COLO829 (cell line): ENCODE measurements at regions not wholly inside any gene's neighbourhood (a gene's known extent, or its start where the extent isn't known, plus 50 kb on each side); places are given as distances from the start of the nearest gene placed in this dataset.
A peak's percentile ranks its signal among the peaks of the same experiment; 100 is the strongest.

Source experiments
- DNase-seq: peaks from one replicate; pipeline ENCODE4 v3.0.0; 2012; ENCODE audit warnings: low spot score

- DNase-seq = no peak
Observed at GRCh38 chr13:78780708-78781107, 121.8 kb upstream of the OBI1 start.

- DNase-seq = no peak
Observed at GRCh38 chr13:78779608-78780007, 120.7 kb upstream of the OBI1 start.

GRCh38 chr13:78777976-78778375 is 119.0 kb upstream of the OBI1 start:
- no peak for DNase-seq

- DNase-seq = no peak
Observed at GRCh38 chr13:78777396-78777795, 118.4 kb upstream of the OBI1 start.

- DNase-seq = no peak
Observed at GRCh38 chr13:78772933-78773332, 114.0 kb upstream of the OBI1 start.

GRCh38 chr13:78770601-78771000 is 111.6 kb upstream of the OBI1 start:
- no peak for DNase-seq

- no peak for DNase-seq
Observed at GRCh38 chr13:78768950-78769349, 110.0 kb upstream of the OBI1 start.

- no peak for DNase-seq
Observed at GRCh38 chr13:78764665-78765064, 105.7 kb upstream of the OBI1 start.

GRCh38 chr13:78762825-78763224 is 103.9 kb upstream of the OBI1 start:
- no peak for DNase-seq

GRCh38 chr13:78759704-78760103 is 100.7 kb upstream of the OBI1 start:
- no peak for DNase-seq

- no peak for DNase-seq
Observed at GRCh38 chr13:78758549-78758948, 99.6 kb upstream of the OBI1 start.

GRCh38 chr13:78753435-78753834 is 94.5 kb upstream of the OBI1 start:
- DNase-seq = no peak

GRCh38 chr13:78750735-78751134 is 91.8 kb upstream of the OBI1 start:
- DNase-seq = no peak

GRCh38 chr13:78743973-78744372 is 85.0 kb upstream of the OBI1 start:
- DNase-seq = no peak

GRCh38 chr13:78742659-78743058 is 83.7 kb upstream of the OBI1 start:
- DNase-seq = no peak

GRCh38 chr13:78736142-78736541 is 77.2 kb upstream of the OBI1 start:
- no peak for DNase-seq

- DNase-seq = no peak
Observed at GRCh38 chr13:78732445-78733017, 73.6 kb upstream of the OBI1 start.

GRCh38 chr13:78722700-78723099 is 63.7 kb upstream of the OBI1 start:
- DNase-seq = no peak

- DNase-seq = no peak
Observed at GRCh38 chr13:78719367-78719766, 60.4 kb upstream of the OBI1 start.

- DNase-seq = no peak
Observed at GRCh38 chr13:78714717-78715116, 55.8 kb upstream of the OBI1 start.

- DNase-seq = no peak
Observed at GRCh38 chr13:78712831-78713230, 53.9 kb upstream of the OBI1 start.

- peak; percentile 14 for DNase-seq
Observed at GRCh38 chr13:78709028-78709427, 50.1 kb upstream of the OBI1 start.
